RPMI8226 (cell line): ENCODE measurements at regions not wholly inside any gene's neighbourhood (a gene's known extent, or its start where the extent isn't known, plus 50 kb on each side); places are given as distances from the start of the nearest gene placed in this dataset.

Source experiments
- DNase-seq: peaks from one replicate; pipeline ENCODE4 v3.0.0-alpha.2; 2015

GRCh38 chr9:107119735-107120134 is 163.3 kb upstream of the RAD23B start:
- no peak for DNase-seq

DNA sequence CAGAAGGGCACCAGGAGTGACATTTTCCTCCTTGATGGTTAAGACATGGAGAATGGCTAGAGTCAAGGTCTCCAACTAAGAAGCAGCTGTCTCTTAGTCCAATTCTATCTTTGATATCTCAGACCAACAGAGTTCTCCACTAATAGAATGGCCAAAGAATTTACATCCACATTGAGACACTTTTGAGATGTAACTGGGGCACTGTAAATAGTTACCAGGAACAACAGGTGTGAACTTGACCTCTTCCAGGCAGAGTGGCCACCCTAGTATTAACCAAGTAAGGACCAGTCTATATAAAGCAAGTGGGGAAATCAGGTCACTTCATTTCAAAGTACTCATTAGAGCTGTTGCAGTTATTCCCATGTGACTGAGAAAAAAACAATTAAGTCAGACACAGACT is 159.7 kb upstream of the RAD23B start:
- DNase-seq = no peak

- DNase-seq = no peak
Measured at GRCh38 chr9:107127608-107128007, 155.5 kb upstream of the RAD23B start.

- no peak for DNase-seq
Measured at GRCh38 chr9:107131108-107131799, 151.8 kb upstream of the RAD23B start.

DNA sequence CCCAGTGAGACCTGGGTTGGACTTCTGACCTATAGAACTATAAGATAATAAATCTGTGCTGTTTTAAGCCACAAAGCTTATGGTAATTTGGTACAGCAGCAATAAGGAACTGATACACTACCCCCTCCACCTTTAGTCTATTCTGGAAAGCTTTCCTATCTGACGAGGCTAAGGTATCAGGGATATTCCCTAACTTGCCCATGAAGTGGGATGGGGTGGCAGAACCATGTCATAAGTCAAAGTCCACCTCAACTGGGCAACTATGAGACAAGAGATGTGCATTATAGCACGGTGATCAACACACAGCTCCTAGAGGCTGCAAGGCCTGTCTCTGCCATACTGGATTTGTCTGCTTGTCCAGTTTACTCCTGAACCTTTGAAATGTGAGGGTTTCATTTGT is 146.8 kb upstream of the RAD23B start:
- DNase-seq = no peak

DNA sequence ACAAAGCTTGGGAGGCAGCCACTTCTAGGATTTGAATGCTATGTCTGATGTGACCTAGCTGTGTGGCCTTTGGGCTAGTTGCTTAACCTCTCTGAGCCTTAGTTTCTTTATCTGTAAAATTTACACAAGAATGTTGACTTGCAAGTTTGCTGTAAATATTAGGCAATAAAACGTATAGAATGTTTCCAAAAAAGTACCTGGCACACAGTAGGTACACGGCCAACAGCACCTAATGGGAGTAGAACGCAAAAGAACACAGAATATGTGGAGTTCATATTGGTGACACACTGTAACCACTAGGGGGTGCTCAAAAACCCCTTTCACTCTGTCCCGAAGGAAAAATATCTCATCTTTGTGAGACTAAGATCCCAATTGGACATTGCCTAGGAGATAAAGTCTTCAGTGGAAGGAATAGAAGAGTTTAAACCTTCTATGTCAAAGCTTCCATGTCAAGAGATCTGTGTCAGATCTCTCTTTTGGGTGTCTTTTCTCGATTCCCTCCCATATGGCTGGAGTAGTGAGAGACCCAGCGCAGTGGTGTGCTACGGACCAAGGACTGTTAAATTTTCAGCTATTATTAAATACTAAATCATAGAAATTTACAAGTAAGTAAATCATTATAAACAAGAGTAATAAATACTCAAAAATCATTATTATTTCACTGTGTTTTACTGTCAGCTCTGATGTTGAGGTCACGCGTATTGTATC is 145.4 kb upstream of the RAD23B start:
- DNase-seq = peak; percentile 15

- no peak for DNase-seq
Measured at GRCh38 chr9:107138261-107138992, 144.7 kb upstream of the RAD23B start.

- DNase-seq = no peak
Measured at GRCh38 chr9:107141967-107142366, 141.1 kb upstream of the RAD23B start.

GRCh38 chr9:107142430-107142829 is 140.6 kb upstream of the RAD23B start:
- no peak for DNase-seq

DNA sequence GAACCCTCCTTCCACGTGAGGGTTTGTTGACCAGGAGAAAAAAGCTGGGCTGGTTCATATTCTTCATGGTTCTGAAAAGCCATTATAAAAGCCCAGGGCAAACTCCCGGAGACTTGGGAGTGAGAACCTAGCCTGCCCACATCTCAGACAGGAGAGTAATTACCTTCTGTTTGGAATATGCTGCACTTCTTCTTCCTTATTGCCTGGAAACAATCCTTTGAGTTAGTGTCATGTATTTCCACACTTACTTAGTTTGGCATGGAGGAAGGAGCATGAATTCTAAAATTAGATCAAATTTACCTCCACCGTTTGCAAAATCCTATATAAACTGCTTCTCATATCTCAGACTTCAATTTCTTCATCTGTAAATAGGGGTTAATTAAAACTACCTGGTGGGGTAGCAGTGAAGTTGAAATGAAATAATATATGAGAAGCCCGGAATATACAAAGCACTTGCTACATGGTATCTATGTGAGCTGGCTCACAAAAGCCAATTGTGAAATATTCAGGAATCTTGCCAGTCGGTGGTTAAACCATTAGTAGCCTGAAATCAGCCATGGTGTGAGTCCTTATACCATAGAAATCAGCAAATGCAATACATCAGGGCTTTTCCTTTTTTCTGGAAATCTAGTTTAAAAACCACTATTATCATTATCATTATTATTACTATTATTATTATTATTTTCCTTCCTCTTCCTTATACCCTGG is 140.0 kb upstream of the RAD23B start:
- DNase-seq = no peak

- no peak for DNase-seq
Measured at GRCh38 chr9:107144475-107144874, 138.6 kb upstream of the RAD23B start.

DNA sequence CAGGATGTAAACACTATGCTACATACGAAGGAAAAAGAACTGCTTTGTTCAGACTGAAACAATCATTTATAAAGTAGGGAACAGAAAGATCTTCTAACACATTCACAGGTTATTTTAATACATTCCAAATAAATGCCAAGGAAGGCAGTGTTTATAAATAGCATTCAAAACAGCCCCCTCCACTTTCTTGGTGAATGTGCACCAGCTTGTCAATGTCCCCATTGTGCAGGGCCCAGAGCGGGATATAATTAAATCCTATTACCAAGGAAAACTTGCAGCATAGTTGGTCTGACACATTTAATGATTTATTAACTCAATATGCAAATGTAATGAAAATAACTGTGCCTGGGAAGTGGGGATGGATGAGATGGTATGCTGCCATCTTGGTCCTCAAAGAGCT is 135.9 kb upstream of the RAD23B start:
- DNase-seq = no peak

- DNase-seq = no peak
Measured at GRCh38 chr9:107148216-107148615, 134.9 kb upstream of the RAD23B start.

GRCh38 chr9:107149756-107150155 is 133.3 kb upstream of the RAD23B start:
- DNase-seq = no peak

DNA sequence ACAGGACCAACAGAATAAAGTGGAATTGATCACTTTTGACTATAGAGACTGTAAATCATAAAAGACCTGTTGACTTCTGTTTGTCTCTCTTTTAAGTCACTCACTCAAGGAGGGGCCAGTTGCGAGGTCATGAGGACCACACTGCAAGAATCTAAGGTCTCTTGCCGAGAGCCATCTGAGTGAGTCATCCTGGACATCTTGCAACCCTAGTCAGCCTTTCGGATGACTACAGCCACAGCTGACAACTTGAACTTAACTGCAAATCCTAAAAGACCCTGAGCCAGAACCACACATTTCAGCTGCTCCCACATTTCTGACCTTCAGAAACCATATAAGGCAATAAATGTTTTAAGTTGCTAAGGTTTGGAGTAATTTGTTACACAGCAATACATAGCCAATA is 129.7 kb upstream of the RAD23B start:
- no peak for DNase-seq

- no peak for DNase-seq
Measured at GRCh38 chr9:107154291-107154690, 128.8 kb upstream of the RAD23B start.

DNA sequence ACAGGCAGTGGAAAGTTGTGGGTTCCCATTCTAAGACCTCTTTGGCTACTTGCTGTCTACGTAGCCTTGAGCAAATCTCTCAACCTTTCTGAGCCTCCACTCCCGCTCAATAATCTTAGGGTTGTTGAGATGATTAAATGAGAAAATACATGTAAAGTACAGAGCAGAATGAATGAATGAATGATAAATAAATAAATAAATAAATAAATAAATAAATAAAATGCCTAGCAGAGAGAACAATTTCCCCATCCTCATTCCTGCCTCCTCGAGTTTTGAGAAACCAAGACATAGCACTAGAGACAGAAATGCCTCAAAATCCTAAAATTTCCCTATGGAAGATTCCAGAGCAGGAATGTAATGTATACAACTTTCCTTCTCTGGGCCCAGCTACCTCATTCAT is 128.3 kb upstream of the RAD23B start:
- no peak for DNase-seq

- DNase-seq = no peak
Measured at GRCh38 chr9:107155244-107155817, 127.7 kb upstream of the RAD23B start.

DNA sequence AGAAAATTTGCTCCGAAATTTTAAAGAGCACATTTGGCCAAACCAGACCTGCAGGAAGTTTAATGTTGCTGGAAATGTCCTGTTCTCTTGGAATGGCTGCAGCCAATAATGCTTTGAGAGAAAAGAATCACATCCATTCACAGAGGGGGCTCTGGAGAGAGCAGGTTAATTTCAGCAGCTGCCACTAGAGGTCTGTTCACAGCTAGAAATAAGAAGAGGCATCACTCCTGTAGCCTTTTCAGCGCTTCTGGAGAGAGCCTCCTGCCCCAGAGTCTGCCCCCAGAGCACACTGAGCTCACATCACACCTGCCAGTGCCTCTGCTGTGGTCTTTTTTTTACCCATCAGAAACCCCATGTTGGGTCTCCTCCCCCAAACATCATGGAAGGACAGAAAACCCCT is 124.8 kb upstream of the RAD23B start:
- DNase-seq = no peak

DNA sequence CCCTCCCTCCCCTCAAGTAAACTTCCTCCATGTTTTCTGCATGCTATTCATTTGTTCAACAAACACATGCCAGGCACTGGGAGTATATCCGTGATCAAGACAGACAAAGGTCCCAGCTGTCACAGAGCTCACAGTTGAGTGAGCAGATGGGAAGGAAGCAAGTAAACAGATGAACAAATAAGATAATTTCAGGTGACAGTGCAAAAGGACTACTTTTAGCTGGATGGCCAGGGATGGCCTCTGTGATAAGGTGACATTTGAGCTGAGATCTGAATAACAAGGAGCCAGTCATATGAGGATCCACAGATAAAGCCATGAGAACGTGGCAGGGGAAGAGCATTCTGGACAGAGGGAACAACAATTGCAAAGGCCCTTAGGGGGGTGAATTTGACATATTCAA is 121.7 kb upstream of the RAD23B start:
- no peak for DNase-seq

GRCh38 chr9:107163370-107163769 is 119.7 kb upstream of the RAD23B start:
- DNase-seq = no peak

GRCh38 chr9:107169796-107170195 is 113.3 kb upstream of the RAD23B start:
- DNase-seq = no peak

- no peak for DNase-seq
Measured at GRCh38 chr9:107170801-107171200, 112.3 kb upstream of the RAD23B start.
